Loucy (cell line): ENCODE measurements at regions not wholly inside any gene's neighbourhood (a gene's known extent, or its start where the extent isn't known, plus 50 kb on each side); places are given as distances from the start of the nearest gene placed in this dataset.
A peak's percentile ranks its signal among the peaks of the same experiment; 100 is the strongest.

Source experiments
- H2AFZ ChIP-seq: fragments of 200-600 bp; sonication (generic); 2 replicates; pipeline ENCODE4 v1.6.0; 2016; ENCODE audit warnings: antibody characterized with exemption, mild to moderate bottlenecking, low read length, moderate library complexity
- H3F3A ChIP-seq: fragments of 200-600 bp; 2 replicates; pipeline ENCODE4 v1.6.0; 2016; ENCODE audit warnings: antibody characterized with exemption, low read depth, mild to moderate bottlenecking
- H3K27me3 ChIP-seq: fragments of 200-600 bp; sonication (generic); 2 replicates; pipeline ENCODE4 v1.6.1; 2014; ENCODE audit warnings: low read length, mild to moderate bottlenecking; ENCODE audit not compliant: insufficient read depth, poor library complexity, severe bottlenecking
- H3K36me3 ChIP-seq: fragments of 200-600 bp; sonication (generic); 2 replicates; pipeline ENCODE4 v1.6.1; 2016; ENCODE audit warnings: low read length; ENCODE audit not compliant: insufficient read depth
- H3K4me1 ChIP-seq: fragments of 200-600 bp; sonication (generic); 2 replicates; pipeline ENCODE4 v1.5.1; 2014; ENCODE audit warnings: low read length, mild to moderate bottlenecking; ENCODE audit not compliant: insufficient read depth, poor library complexity, severe bottlenecking
- H3K4me2 ChIP-seq: fragments of 200-600 bp; sonication (generic); 2 replicates; pipeline ENCODE4 v1.6.0; 2014; ENCODE audit warnings: antibody characterized with exemption, low read length, low read depth, mild to moderate bottlenecking; ENCODE audit not compliant: poor library complexity, severe bottlenecking
- H3K4me3 ChIP-seq: fragments of 200-600 bp; sonication (generic); 2 replicates; pipeline ENCODE4 v1.5.1; 2014; ENCODE audit warnings: low read length, mild to moderate bottlenecking, mixed read lengths; ENCODE audit not compliant: poor library complexity, severe bottlenecking
- H3K79me2 ChIP-seq: fragments of 200-600 bp; sonication (generic); 2 replicates; pipeline ENCODE4 v1.6.1; 2014; ENCODE audit warnings: low read length; ENCODE audit not compliant: insufficient read depth
- H3K9ac ChIP-seq: fragments of 200-600 bp; sonication (generic); 2 replicates; pipeline ENCODE4 v1.6.0; 2014; ENCODE audit warnings: mild to moderate bottlenecking, low read depth, low read length, moderate library complexity; ENCODE audit not compliant: poor library complexity, severe bottlenecking
- H3K9me2 ChIP-seq: fragments of 200-600 bp; sonication (generic); replicated peaks from 2 replicates; pipeline ENCODE4 v1.6.1; 2016; ENCODE audit warnings: low read depth, low read length, mixed read lengths
- H3K9me3 ChIP-seq: fragments of 200-600 bp; sonication (generic); 2 replicates; pipeline ENCODE4 v1.6.1; 2014; ENCODE audit warnings: mild to moderate bottlenecking, antibody characterized with exemption, low read length, low read depth; ENCODE audit not compliant: insufficient read depth
- H4K20me1 ChIP-seq: fragments of 200-600 bp; sonication (generic); 2 replicates; pipeline ENCODE4 v1.6.0; 2014; ENCODE audit warnings: antibody characterized with exemption, low read length, mild to moderate bottlenecking; ENCODE audit not compliant: insufficient read depth, poor library complexity, severe bottlenecking
- CTCF ChIP-seq: fragments of 200-600 bp; sonication (generic); conservative IDR thresholded peaks from 2 replicates; pipeline ENCODE4 v1.5.1; 2014; ENCODE audit warnings: mild to moderate bottlenecking, antibody characterized with exemption, low read length
- EZH2phosphoT487 ChIP-seq: fragments of 200-600 bp; IDR thresholded peaks from 2 replicates; pipeline ENCODE4 v1.6.1; 2018; ENCODE audit warnings: antibody characterized with exemption, mild to moderate bottlenecking, moderate library complexity, borderline replicate concordance

DNA sequence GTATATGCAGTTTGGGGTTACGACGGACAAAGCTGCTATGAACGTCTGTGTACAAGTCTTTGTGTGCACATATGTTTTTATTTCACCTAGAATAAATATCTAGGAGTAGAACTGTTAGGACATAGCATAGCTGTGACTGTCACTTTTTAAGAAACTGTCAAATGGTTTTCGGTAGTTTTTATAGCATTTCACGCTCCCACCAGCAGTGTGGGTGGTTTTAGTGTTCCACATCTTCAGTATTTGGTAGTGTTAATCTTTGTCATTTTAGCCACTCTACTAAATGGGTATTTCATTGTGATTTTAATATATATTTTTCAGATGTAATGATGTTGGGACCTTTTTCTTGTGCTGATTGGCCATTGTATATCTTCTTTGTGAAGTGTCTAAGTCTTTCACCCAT lies 109.1 kb upstream of the BCAT1 start:
- H3K4me1 ChIP-seq = peaks cover 55% of the 10 kb centered on the region
- H3K4me2 ChIP-seq = peak overlapping the region; percentile 83
- H3K9me2 ChIP-seq = no peaks in the 10 kb centered on the region
- H3K9me3 ChIP-seq = no peaks in the 10 kb centered on the region
- no peaks in the 10 kb centered on the region for H3F3A ChIP-seq
- H3K79me2 ChIP-seq = peaks cover 100% of the 10 kb centered on the region
- no peak for TF ChIP-seq EZH2phosphoT487
- no peak for TF ChIP-seq CTCF
- H4K20me1 ChIP-seq = peaks cover 37% of the 10 kb centered on the region
- no peaks in the 10 kb centered on the region for H3K27me3 ChIP-seq
- H3K36me3 ChIP-seq = peaks cover 8% of the 10 kb centered on the region; the same call in 1 of the 2 replicates
- H2AFZ ChIP-seq = no peak overlapping the region
- H3K9ac ChIP-seq = peak overlapping the region; percentile 78
- H3K4me3 ChIP-seq = peak overlapping the region; percentile 76

DNA sequence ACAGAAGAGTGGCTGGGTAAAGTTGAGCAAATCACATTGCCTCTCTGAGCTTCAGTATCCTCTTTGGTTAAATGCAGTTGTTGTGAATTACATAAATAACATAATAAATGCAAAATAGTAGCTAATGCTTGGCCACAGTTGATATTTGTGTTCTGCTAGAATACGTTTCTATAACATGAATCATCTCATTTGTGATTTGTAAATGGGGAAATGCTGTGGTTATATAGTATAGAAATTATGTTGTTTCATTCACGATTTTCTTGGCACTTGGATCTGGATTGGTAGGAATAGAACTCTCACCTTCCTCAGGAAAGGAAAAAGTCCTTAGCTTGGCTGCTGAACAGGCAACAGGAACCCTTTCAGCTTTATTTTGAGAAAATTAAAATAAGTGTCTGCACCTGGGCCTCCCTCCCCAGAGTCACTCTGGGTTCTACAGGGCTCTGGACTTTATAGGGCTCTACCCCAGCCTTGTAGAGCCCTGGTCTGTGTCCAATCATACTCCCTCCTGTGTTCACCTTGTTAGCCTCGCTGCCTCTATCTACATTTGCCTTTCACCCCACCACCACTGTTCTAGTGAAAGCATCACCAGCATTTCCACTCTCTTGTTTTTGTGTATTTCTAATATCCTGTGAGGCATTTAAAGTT lies 107.7 kb upstream of the BCAT1 start:
- peak overlapping the region; percentile 78 for H3K9ac ChIP-seq
- H3K79me2 ChIP-seq = peaks cover 90% of the 10 kb centered on the region
- no peaks in the 10 kb centered on the region for H3K9me3 ChIP-seq
- H3K4me2 ChIP-seq = peak overlapping the region; percentile 83
- H3K4me3 ChIP-seq = peak overlapping the region; percentile 76
- H4K20me1 ChIP-seq = peaks cover 37% of the 10 kb centered on the region
- H3K36me3 ChIP-seq = no peaks in the 10 kb centered on the region
- H3K4me1 ChIP-seq = peaks cover 56% of the 10 kb centered on the region
- H3K27me3 ChIP-seq = no peaks in the 10 kb centered on the region
- peaks cover 6% of the 10 kb centered on the region; the same call in 1 of the 2 replicates for H3F3A ChIP-seq
- H2AFZ ChIP-seq = no peak overlapping the region
- no peak for TF ChIP-seq EZH2phosphoT487
- TF ChIP-seq CTCF = no peak
- H3K9me2 ChIP-seq = no peaks in the 10 kb centered on the region

GRCh38 chr12:25056011-25056410 lies 107.1 kb upstream of the BCAT1 start:
- H3K27me3 ChIP-seq = no peaks in the 10 kb centered on the region
- peaks cover 55% of the 10 kb centered on the region for H3K4me1 ChIP-seq
- no peaks in the 10 kb centered on the region for H3K9me3 ChIP-seq
- peak overlapping the region; percentile 78 for H3K9ac ChIP-seq
- peak overlapping the region; percentile 83 for H3K4me2 ChIP-seq
- peaks cover 84% of the 10 kb centered on the region for H3K79me2 ChIP-seq
- H2AFZ ChIP-seq = no peak overlapping the region
- peaks cover 6% of the 10 kb centered on the region; the same call in 1 of the 2 replicates for H3F3A ChIP-seq
- peak overlapping the region; percentile 76 for H3K4me3 ChIP-seq
- H3K9me2 ChIP-seq = no peaks in the 10 kb centered on the region
- TF ChIP-seq CTCF = no peak
- TF ChIP-seq EZH2phosphoT487 = no peak
- H3K36me3 ChIP-seq = no peaks in the 10 kb centered on the region
- H4K20me1 ChIP-seq = peaks cover 34% of the 10 kb centered on the region
